GM19328 (cell line): ENCODE measurements at regions not wholly inside any gene's neighbourhood (a gene's known extent, or its start where the extent isn't known, plus 50 kb on each side); places are given as distances from the start of the nearest gene placed in this dataset.
"Not testable (repeated sequence)": the region's sequence is repeated elsewhere in the genome, so short reads cannot be mapped to it uniquely, and the experiment has no call there.

Source experiments
- ATAC-seq: cut with Tn5 transposase; IDR thresholded peaks from one replicate; pipeline ENCODE4 v1.9.1; 2021; ENCODE audit warnings: mild to moderate bottlenecking, moderate library complexity; ENCODE audit not compliant: unreplicated experiment

DNA sequence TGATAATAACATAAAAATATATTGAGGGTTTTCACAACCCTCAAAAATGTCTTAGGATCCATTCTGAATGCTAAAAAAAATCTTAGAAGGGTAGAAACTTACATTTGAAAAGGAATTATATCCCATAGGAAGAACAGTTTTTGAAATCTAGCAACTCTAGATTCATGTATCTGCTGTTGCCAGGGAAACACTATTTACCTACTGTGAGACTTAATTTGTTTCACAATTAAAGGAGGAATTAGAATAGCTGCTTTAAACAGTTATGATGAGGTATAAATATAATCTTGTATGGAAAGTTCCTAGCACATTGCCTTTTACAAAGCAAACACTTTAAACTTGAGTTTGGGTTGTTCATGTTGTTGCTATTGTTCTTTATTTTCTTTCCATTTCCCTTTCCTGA lies 988.2 kb downstream of the SUCLG1 start:
- ATAC-seq: no peak

GRCh38 chr2:83464444-83464843 lies 994.6 kb downstream of the SUCLG1 start:
- no peak for ATAC-seq

DNA sequence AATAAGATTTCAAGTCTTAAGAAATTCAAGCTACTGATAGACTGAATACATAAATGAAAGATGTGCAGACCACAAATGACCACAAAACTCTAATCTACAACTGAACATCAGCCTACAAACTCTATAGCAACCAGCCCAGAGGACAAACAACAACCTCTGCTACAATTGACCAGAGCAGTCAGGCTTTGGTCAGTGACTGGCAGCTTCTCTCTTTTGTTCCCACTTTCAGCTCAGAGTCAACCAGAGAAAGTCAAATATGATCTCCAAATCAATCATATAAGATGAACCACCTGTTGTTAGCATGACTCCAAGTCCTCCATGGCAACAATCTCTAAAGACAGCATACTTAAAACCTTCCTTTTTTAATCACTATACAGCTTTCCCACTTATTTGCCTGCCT lies 996.2 kb downstream of the SUCLG1 start:
- ATAC-seq: no peak

DNA sequence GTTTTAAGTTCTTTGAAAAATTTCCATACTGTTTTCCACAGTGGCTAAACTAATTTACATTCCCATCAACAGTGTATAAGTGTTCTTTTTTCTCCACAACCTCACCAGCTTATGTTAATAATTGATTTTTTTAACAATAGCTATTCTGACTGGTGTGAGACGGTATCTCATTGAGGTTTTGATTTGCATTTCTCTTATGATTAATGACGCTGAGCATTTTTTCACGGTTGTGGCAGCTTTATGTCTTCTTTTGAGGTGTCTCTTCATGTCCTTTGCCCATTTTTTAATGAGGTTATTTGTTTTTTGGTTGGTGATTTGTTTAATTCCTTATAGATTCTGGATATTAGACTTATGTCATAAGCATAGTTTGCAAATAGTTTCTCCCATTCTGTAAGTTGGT lies 997.9 kb downstream of the SUCLG1 start:
- no peak for ATAC-seq

GRCh38 chr2:83459456-83459855 lies 999.6 kb downstream of the SUCLG1 start:
- no peak for ATAC-seq

DNA sequence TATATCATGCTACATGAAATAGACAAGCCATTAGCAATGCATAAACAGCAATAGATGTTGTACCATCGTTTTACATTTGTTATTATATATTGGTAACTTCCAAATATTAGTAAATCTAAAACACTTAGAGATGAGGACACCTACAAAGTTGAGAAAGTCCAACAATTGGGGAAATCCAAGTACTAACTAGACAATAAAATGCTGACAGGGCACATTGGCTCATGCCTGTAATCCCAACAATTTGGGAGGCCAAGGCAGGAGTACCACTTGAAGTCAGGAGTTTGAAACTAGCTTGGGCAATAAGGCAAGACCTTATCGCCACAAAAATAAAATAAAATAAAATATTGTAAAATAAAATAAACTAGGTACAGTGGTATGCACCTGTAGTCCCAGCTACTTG lies 1023.1 kb downstream of the SUCLG1 start:
- no peak for ATAC-seq

DNA sequence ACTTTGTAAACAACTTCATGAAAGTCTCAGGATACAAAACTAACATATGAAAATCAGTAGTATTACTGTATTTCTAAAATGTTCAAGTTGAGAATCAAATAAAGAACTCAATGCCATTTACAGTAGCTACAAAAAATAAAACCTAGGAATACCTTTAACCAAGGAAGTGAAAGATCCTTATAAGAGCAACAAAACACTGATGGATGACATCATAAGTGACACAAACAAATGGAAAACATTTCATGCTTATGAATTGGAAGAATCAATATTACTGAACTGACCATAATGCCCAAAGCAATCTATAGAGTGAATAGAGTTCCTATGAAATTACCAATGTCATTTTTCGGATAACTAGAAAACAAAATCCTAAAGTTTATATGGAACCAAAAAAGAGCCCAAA lies 1038.1 kb downstream of the SUCLG1 start:
- ATAC-seq: no peak

- no peak for ATAC-seq
Measured at GRCh38 chr2:83394134-83394904, 1064.8 kb downstream of the SUCLG1 start.

GRCh38 chr2:83388804-83389203 lies 1070.3 kb downstream of the SUCLG1 start:
- ATAC-seq: no peak

- ATAC-seq: no peak
Measured at GRCh38 chr2:83386549-83386948, 1072.5 kb downstream of the SUCLG1 start.

- no peak for ATAC-seq
Measured at GRCh38 chr2:83378921-83379320, 1080.2 kb downstream of the SUCLG1 start.

- ATAC-seq: no peak
Measured at GRCh38 chr2:83376731-83377130, 1082.3 kb downstream of the SUCLG1 start.

DNA sequence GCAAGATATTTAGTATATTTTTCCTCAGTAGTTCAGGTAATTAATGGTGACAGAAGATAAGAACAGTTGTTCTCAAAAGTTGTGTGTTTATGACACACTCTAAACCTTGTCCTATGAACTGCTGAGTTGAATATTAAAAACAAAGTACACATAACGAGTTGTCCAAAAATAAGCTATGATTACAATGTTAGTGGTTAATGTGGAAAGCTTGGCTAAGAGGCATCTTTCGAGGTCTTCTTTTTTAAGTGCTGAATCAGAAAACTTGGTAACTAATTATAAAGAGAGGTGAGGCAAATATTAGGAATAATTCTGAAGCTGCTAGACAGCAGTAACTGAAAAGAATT lies 1088.7 kb downstream of the SUCLG1 start:
- ATAC-seq: no peak

DNA sequence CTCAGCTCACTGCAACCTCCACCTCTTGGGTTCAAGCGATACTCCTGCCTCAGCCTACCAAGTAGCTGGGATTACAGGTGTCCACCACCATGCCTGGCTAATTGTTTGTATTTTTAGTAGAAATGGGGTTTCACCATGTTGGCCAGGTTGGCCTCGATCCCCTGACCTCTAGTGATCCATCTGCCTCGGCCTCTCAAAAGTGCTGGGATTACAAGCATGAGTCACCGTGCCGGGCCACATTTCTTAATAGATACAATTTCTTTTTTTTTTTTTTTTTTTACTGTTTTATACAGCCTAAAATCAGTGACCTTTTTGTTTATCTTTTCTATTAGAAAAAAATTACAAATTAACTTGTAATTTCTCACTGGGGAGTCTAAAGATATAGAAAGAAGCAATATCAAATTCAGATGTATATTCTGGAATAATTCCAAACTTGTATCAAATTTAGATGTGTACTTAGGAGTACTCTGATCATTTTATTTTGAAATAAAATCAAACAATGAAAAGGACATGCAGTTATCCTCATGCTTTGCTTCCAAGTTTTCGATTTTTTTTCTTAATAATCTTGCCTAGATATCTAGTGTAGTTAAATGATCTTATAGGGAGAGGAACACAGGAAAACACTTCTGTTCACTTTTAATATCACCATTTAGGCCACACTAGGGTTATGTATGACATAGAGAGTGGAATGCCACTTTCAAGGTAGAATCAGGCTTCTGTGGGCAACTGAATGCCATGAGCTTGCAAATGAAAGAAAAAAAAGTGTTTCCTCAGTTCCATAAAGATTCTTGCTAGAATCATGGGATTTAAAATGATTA lies 1089.3 kb downstream of the SUCLG1 start:
- ATAC-seq: no peak

DNA sequence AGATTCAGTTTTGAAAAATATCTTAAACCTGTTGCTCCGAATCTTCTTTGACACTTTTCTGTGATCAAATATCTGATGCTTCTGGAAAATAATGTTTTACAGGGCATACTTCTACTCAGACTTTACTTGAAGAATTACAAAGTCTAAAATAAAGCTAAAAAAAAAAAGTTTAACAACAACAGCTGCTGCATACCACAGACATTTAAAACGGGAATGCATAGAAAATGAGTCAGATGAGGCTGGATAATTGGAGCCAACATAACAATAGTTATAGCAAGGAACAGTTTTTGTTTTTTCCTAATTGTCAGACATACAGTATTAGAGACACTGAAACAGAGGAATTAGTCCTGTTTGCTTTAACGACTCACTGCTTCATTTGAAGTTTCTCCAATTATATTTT lies 1090.2 kb downstream of the SUCLG1 start:
- ATAC-seq: no peak

GRCh38 chr2:83368461-83368860 lies 1090.6 kb downstream of the SUCLG1 start:
- no peak for ATAC-seq

DNA sequence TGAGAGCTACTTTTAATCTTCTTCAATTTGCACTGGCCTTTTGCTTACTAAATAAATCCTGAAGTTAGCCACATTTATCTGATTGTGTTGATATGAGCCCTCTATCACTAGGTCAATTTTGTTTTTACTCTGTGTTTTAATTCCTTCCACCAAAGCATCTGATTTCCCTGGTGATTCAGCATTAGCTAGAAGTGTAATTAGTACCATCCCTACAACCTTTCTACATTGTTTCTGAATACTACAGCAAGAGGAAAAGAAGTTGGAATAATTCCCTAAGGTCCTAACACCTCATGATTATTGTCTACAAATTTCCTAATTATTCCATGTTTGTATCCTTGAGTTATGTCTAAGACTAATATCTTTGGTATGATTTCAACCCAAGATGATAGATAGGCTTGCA lies 1093.6 kb downstream of the SUCLG1 start:
- no peak for ATAC-seq

DNA sequence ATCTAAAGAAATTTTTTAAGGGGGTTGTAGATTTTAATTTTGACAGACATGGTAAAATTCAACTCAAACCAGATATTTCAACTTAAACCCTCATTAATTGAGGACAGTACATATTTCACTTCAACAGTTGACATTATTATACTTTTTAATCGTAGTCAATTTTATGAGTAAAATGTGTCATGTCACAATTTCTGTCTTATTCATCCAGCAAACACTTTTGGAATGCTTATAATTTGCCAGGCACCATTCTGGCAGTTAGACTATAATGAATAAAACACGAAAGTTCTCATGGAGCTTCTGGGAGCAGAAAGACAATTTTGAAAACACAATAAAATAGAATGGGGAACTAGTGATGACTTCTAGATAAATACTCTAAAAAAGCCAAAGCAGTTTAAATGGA lies 1094.8 kb downstream of the SUCLG1 start:
- no peak for ATAC-seq

DNA sequence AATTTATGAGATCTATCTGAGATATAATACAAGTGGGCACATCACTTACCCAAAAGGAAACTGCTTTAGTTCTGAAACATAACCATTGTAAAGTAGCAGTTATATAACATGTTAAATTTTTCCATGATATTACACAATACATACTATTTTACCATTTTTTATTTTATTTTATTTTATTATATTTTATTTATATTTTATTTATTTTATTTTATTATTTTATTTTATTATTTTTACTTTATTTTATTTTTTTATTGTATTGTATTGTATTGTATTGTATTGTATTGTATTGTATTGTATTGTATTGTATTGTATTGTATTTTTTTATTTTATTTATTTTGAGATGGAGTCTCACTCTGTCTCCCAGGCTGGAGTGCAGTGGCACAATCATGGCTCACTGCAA lies 1095.9 kb downstream of the SUCLG1 start:
- ATAC-seq: not testable (repeated sequence)

DNA sequence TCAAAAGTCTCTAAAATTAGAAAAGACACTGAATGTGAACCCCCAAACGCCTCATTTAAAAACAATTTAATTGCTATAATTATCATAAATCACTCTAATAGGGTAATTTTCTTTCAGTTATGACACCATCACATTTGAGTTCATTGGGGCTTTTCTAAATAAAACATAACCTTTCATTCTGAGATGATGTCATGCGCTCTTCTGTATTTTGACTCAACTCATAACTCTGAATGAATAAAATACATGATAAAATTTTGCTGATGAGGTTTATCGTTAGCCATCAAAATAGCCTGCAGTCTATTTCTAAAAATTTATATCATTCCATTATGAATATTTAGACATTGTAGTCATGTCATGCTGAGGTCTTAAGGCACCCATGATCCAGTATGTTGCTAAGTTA lies 1099.7 kb downstream of the SUCLG1 start:
- no peak for ATAC-seq

GRCh38 chr2:83342860-83343329 lies 1116.2 kb downstream of the SUCLG1 start:
- no peak for ATAC-seq

- ATAC-seq: no peak
Measured at GRCh38 chr2:83340424-83340823, 1118.7 kb downstream of the SUCLG1 start.
